ENCODE measurements at regions not wholly inside any gene's neighbourhood (a gene's known extent, or its start where the extent isn't known, plus 50 kb on each side); places are given as distances from the start of the nearest gene placed in this dataset.
"Not testable (repeated sequence)": the region's sequence is repeated elsewhere in the genome, so short reads cannot be mapped to it uniquely, and the experiment has no call there.

GRCh38 chr10:30745953-30746352 is 116.4 kb upstream of the LYZL2 start:
- Mint-ChIP-seq H3K9me3 (ENCODE audit: unreplicated experiment) (no peaks in the 10 kb centered on the region), H3K36me3 (ENCODE audit: unreplicated experiment) (no peaks in the 10 kb centered on the region), H3K27me3 (ENCODE audit: unreplicated experiment) (no peaks in the 10 kb centered on the region), H3K4me3 (ENCODE audit: unreplicated experiment) (no peak overlapping the region), H3K27ac (ENCODE audit: unreplicated experiment) (no peak overlapping the region), H3K4me1 (ENCODE audit: unreplicated experiment) (no peaks in the 10 kb centered on the region)
- DNase-seq (ENCODE audit: extremely low spot score, unreplicated experiment) = no peak
- TF ChIP-seq CTCF (IDR thresholded peaks at IDR 0.05) = no peak

- H3K36me3 Mint-ChIP-seq (ENCODE audit: unreplicated experiment) = no peaks in the 10 kb centered on the region
- no peaks in the 10 kb centered on the region for H3K27me3 Mint-ChIP-seq (ENCODE audit: unreplicated experiment)
- no peaks in the 10 kb centered on the region for H3K9me3 Mint-ChIP-seq (ENCODE audit: unreplicated experiment)
- H3K4me3 Mint-ChIP-seq (ENCODE audit: unreplicated experiment) = no peak overlapping the region
- DNase-seq (ENCODE audit: extremely low spot score, unreplicated experiment) = no peak
- H3K27ac Mint-ChIP-seq (ENCODE audit: unreplicated experiment) = no peak overlapping the region
- no peak for TF ChIP-seq CTCF (IDR thresholded peaks at IDR 0.05)
- H3K4me1 Mint-ChIP-seq (ENCODE audit: unreplicated experiment) = no peaks in the 10 kb centered on the region
Observed at GRCh38 chr10:30744106-30744505, 114.6 kb upstream of the LYZL2 start.

GRCh38 chr10:30743586-30743985 is 114.0 kb upstream of the LYZL2 start:
- no peak for DNase-seq (ENCODE audit: extremely low spot score, unreplicated experiment)
- no peaks in the 10 kb centered on the region for H3K27me3 Mint-ChIP-seq (ENCODE audit: unreplicated experiment)
- no peak for TF ChIP-seq CTCF (IDR thresholded peaks at IDR 0.05)
- no peaks in the 10 kb centered on the region for H3K4me1 Mint-ChIP-seq (ENCODE audit: unreplicated experiment)
- no peaks in the 10 kb centered on the region for H3K9me3 Mint-ChIP-seq (ENCODE audit: unreplicated experiment)
- no peak overlapping the region for H3K4me3 Mint-ChIP-seq (ENCODE audit: unreplicated experiment)
- H3K27ac Mint-ChIP-seq (ENCODE audit: unreplicated experiment) = no peak overlapping the region
- no peaks in the 10 kb centered on the region for H3K36me3 Mint-ChIP-seq (ENCODE audit: unreplicated experiment)

- TF ChIP-seq CTCF (IDR thresholded peaks at IDR 0.05) = no peak
- no peak for DNase-seq (ENCODE audit: extremely low spot score, unreplicated experiment)
- Mint-ChIP-seq H3K4me3 (ENCODE audit: unreplicated experiment) (no peak overlapping the region), H3K4me1 (ENCODE audit: unreplicated experiment) (no peaks in the 10 kb centered on the region), H3K27me3 (ENCODE audit: unreplicated experiment) (no peaks in the 10 kb centered on the region), H3K36me3 (ENCODE audit: unreplicated experiment) (no peaks in the 10 kb centered on the region), H3K9me3 (ENCODE audit: unreplicated experiment) (no peaks in the 10 kb centered on the region), H3K27ac (ENCODE audit: unreplicated experiment) (no peak overlapping the region)
Observed at GRCh38 chr10:30742471-30742870, 112.9 kb upstream of the LYZL2 start.

GRCh38 chr10:30740774-30741173 is 111.2 kb upstream of the LYZL2 start:
- DNase-seq (ENCODE audit: extremely low spot score, unreplicated experiment); H3K9me3 Mint-ChIP-seq (ENCODE audit: unreplicated experiment); H3K36me3 Mint-ChIP-seq (ENCODE audit: unreplicated experiment); H3K4me3 Mint-ChIP-seq (ENCODE audit: unreplicated experiment); H3K27ac Mint-ChIP-seq (ENCODE audit: unreplicated experiment); H3K27me3 Mint-ChIP-seq (ENCODE audit: unreplicated experiment); H3K4me1 Mint-ChIP-seq (ENCODE audit: unreplicated experiment): not testable (repeated sequence)

GRCh38 chr10:30738416-30738815 is 108.9 kb upstream of the LYZL2 start:
- Mint-ChIP-seq H3K4me3 (ENCODE audit: unreplicated experiment) (no peak overlapping the region), H3K36me3 (ENCODE audit: unreplicated experiment) (no peaks in the 10 kb centered on the region), H3K4me1 (ENCODE audit: unreplicated experiment) (peaks cover 23% of the 10 kb centered on the region), H3K27ac (ENCODE audit: unreplicated experiment) (peak overlapping the region; percentile 96), H3K27me3 (ENCODE audit: unreplicated experiment) (no peaks in the 10 kb centered on the region), H3K9me3 (ENCODE audit: unreplicated experiment) (no peaks in the 10 kb centered on the region)
- TF ChIP-seq CTCF (IDR thresholded peaks at IDR 0.05) = no peak
- DNase-seq (ENCODE audit: extremely low spot score, unreplicated experiment) = no peak
